Skeletal muscle satellite cell (primary cell): ENCODE measurements at regions not wholly inside any gene's neighbourhood (a gene's known extent, or its start where the extent isn't known, plus 50 kb on each side); places are given as distances from the start of the nearest gene placed in this dataset.

Experiments
- H3K27me3 ChIP-seq: 2 replicates; pipeline ENCODE4 v1.7.0; 2013; ENCODE audit warnings: low read length; ENCODE audit not compliant: control insufficient read depth, insufficient read depth
- H3K36me3 ChIP-seq: 2 replicates; pipeline ENCODE4 v1.7.0; 2013; ENCODE audit warnings: mild to moderate bottlenecking, control low read depth, low read length; ENCODE audit not compliant: insufficient read depth
- H3K4me1 ChIP-seq: 2 replicates; pipeline ENCODE4 v1.7.0; 2013; ENCODE audit warnings: low read length; ENCODE audit not compliant: control insufficient read depth, insufficient read depth
- H3K4me2 ChIP-seq: 2 replicates; pipeline ENCODE4 v1.7.0; 2013; ENCODE audit warnings: mild to moderate bottlenecking, low read length
- H3K4me3 ChIP-seq: 2 replicates; pipeline ENCODE4 v1.7.0; 2013; ENCODE audit warnings: low read length
- H3K9ac ChIP-seq: 2 replicates; pipeline ENCODE4 v1.7.0; 2013; ENCODE audit warnings: mild to moderate bottlenecking, low read depth, low read length, moderate library complexity
- H3K9me3 ChIP-seq: replicated peaks from 2 replicates; pipeline ENCODE4 v1.7.0; 2013; ENCODE audit warnings: mild to moderate bottlenecking, control low read depth, low read length

DNA sequence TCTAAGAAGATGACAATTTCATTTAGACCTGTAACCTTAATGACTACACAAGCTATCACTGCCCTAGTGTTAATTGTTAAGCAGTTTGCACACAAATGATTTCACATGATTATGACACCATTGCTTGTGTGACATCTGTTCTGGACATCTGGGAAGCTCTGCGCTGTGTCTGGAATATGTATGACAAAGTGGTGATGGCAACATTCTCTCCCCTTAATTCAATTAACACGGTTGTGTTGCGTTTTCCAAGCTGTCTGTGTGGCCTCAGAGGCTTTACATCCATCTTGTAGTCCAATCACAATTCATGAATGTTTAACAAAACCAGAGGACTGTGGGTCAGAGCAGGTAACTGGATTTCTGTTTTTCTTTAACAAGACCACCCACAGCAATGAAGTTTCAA lies 204.4 kb downstream of the COG6 start:
- Histone ChIP-seq H3K27me3 (peaks cover 7% of the 10 kb centered on the region), H3K4me3 (no peak overlapping the region), H3K9me3 (no peaks in the 10 kb centered on the region), H3K4me1 (no peaks in the 10 kb centered on the region), H3K36me3 (no peaks in the 10 kb centered on the region), H3K4me2 (no peak overlapping the region), H3K9ac (no peak overlapping the region)

- no peak overlapping the region for H3K4me2 ChIP-seq
- no peaks in the 10 kb centered on the region for H3K4me1 ChIP-seq
- no peak overlapping the region for H3K9ac ChIP-seq
- H3K27me3 ChIP-seq: peaks cover 10% of the 10 kb centered on the region
- H3K4me3 ChIP-seq: no peak overlapping the region
- H3K36me3 ChIP-seq: no peaks in the 10 kb centered on the region
- H3K9me3 ChIP-seq: no peaks in the 10 kb centered on the region
Observed at GRCh38 chr13:39862900-39863299, 207.4 kb downstream of the COG6 start.

DNA sequence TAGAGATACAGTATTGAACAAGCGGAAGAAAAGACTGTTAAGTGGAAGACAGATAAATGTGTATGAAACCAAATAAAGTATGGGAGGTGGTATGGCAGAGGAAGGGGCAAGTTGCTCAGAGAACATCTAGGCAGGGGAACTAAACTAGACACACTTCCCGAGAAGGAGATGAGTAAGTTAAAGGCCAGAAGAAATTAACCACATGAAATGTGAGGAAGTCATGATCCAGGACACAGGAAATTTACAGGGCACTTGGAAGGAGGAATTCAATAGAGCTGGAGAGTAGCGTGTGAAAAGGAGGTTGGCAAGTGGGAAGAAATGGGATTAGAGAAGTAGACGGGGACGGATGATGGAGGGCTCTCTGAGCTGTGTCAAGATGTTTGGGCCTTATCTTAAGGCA lies 208.8 kb downstream of the COG6 start:
- Histone ChIP-seq H3K36me3 (no peaks in the 10 kb centered on the region), H3K4me2 (no peak overlapping the region), H3K9ac (no peak overlapping the region), H3K4me1 (no peaks in the 10 kb centered on the region), H3K9me3 (no peaks in the 10 kb centered on the region), H3K4me3 (no peak overlapping the region), H3K27me3 (peaks cover 15% of the 10 kb centered on the region)

DNA sequence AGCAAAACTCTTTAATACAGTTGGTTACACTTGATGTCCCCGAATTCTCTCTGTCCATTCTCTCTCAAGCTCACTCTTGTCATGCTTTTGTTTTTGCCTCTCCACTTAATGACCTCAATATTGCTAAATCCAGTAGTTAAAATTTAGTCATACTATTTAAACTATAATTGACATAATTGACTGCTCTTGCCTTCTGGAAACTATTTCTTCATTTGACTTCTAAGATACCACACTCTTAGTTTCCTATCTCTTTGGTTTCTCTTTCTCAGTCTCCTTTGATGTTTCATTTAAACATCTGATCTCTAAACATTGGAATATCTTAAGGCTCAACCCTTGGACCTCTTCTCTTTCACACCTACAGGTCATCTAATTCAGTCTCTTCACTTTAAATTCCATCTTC lies 211.3 kb downstream of the COG6 start:
- no peak overlapping the region for H3K4me3 ChIP-seq
- no peaks in the 10 kb centered on the region for H3K36me3 ChIP-seq
- H3K9me3 ChIP-seq: no peaks in the 10 kb centered on the region
- no peak overlapping the region for H3K9ac ChIP-seq
- H3K4me2 ChIP-seq: no peak overlapping the region
- H3K4me1 ChIP-seq: no peaks in the 10 kb centered on the region
- peaks cover 8% of the 10 kb centered on the region for H3K27me3 ChIP-seq

DNA sequence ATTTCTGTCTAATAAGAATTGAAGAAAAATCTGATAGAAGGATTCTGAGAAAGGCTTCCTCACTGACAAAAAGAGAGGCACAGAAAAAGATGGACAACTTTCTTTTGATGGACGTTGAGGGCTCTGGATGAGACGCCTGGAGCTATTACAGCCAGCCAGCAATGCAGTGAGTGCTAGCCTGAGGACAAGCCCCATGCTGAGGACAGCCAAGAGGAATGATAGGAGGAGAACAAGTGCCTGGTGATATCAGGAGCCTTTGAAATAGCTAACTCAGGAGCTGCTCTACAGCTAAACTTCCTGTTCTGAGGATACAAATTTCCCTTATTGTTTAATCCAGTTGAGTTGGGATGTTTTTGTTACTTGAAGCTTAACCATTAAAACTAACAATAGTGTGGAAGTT lies 212.3 kb downstream of the COG6 start:
- Histone ChIP-seq H3K9me3 (no peaks in the 10 kb centered on the region), H3K9ac (no peak overlapping the region), H3K4me3 (no peak overlapping the region), H3K4me1 (no peaks in the 10 kb centered on the region), H3K4me2 (no peak overlapping the region), H3K36me3 (no peaks in the 10 kb centered on the region), H3K27me3 (peaks cover 8% of the 10 kb centered on the region)

GRCh38 chr13:39870197-39870747 lies 214.8 kb downstream of the COG6 start:
- Histone ChIP-seq H3K36me3 (no peaks in the 10 kb centered on the region), H3K4me3 (no peak overlapping the region), H3K9me3 (no peaks in the 10 kb centered on the region), H3K4me1 (peaks cover 6% of the 10 kb centered on the region), H3K27me3 (peaks cover 8% of the 10 kb centered on the region), H3K4me2 (no peak overlapping the region), H3K9ac (no peak overlapping the region)

DNA sequence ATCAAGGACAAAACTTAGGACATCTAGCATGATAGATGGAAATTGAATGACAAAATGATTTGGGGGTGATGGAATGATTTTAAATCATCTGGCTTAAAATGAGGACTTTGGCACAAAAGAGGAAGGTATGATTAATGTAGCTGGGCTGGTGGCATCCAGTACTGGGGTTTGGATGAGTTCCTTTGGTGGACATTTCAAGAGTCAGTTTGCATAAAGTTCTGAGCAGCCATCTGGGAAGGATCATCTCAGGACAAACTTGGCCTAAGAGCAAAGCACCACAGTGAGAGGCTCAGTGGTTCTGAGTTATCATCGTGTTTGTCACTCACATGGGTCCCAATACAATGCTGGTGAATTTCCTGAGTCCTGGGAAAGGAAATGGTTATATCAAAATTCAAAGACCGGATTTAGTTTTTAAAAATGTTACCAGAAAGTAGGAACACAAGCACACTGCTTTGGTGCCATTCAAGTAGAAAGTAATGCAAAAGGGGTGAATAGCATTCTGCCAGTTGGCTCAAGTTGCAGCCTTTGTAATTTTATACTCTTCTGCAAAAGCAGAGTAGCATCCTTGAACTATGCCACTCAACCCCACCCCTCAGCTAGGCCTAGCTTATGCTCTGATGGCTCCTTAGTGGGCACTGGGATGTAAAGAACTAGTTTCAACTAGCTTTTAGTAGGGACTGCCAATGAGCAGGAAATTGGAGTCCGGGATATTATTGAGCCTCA lies 219.0 kb downstream of the COG6 start:
- Histone ChIP-seq H3K9me3 (no peaks in the 10 kb centered on the region), H3K36me3 (no peaks in the 10 kb centered on the region), H3K27me3 (no peaks in the 10 kb centered on the region), H3K4me3 (no peak overlapping the region), H3K9ac (no peak overlapping the region), H3K4me1 (peaks cover 22% of the 10 kb centered on the region), H3K4me2 (no peak overlapping the region)

GRCh38 chr13:39875111-39875987 lies 219.9 kb downstream of the COG6 start:
- Histone ChIP-seq H3K36me3 (no peaks in the 10 kb centered on the region), H3K9me3 (no peaks in the 10 kb centered on the region), H3K4me1 (peaks cover 22% of the 10 kb centered on the region), H3K4me2 (no peak overlapping the region), H3K4me3 (no peak overlapping the region), H3K9ac (no peak overlapping the region), H3K27me3 (no peaks in the 10 kb centered on the region)

DNA sequence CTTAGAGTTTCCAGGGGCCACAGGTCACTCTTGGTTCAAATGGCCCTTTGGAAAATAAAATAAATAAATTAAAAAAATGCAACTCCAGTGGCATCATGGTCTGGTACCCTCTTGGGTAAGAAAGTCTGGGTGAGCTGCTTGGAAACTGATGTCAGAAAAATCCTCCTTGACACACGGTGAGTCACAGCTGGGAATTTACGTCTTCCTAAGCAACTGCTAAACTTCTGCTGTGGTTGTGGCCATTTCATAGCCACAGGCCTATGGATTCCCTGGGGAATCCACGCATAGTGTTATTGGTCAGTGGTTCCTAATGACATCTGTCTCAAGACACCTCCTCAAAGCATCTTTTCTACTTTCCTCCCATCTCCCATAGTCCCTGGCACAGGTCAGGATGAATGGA lies 220.8 kb downstream of the COG6 start:
- Histone ChIP-seq H3K4me2 (no peak overlapping the region), H3K4me3 (no peak overlapping the region), H3K36me3 (no peaks in the 10 kb centered on the region), H3K27me3 (no peaks in the 10 kb centered on the region), H3K9ac (no peak overlapping the region), H3K4me1 (peaks cover 22% of the 10 kb centered on the region), H3K9me3 (no peaks in the 10 kb centered on the region)

GRCh38 chr13:39877134-39877533 lies 221.7 kb downstream of the COG6 start:
- Histone ChIP-seq H3K9ac (no peak overlapping the region), H3K36me3 (no peaks in the 10 kb centered on the region), H3K9me3 (no peaks in the 10 kb centered on the region), H3K4me2 (no peak overlapping the region), H3K4me1 (peaks cover 22% of the 10 kb centered on the region), H3K27me3 (no peaks in the 10 kb centered on the region), H3K4me3 (no peak overlapping the region)

DNA sequence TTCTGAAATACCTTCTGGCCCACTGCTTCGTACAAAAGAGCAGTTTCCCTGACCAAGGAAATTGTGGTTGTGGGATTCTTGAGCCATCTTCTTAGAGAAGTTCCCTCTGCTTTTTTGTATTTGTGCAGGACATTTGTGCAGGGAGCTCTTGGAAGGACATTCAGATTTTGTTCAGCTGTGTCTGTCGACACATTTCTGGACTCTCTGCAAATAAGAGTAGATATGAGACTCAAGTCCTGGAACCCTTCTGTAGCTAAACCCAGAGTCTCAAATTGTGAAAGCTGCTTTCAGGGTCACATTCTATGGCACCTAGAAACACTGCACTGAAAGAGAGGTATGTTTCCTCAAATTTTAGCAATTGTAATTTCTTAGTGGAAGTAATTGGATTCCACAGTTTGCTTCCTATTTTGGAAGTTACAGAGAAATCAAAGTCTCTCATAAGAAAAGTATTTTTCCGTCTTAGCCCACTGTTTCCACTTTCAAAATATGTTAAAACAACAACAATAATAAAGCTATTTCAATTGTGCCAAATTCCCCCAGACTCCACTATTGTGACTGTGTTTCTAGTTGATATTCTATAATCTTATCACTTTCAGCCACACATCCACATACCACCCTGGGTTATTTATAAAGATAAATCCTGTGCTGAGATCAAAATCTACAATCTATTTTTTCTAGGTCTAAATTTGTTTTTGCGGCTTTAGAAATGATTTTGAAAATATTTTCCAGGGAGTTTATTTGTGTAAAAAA lies 224.0 kb downstream of the COG6 start:
- peaks cover 21% of the 10 kb centered on the region for H3K4me1 ChIP-seq
- no peak overlapping the region for H3K4me3 ChIP-seq
- H3K36me3 ChIP-seq: no peaks in the 10 kb centered on the region
- H3K9me3 ChIP-seq: no peaks in the 10 kb centered on the region
- H3K27me3 ChIP-seq: no peaks in the 10 kb centered on the region
- no peak overlapping the region for H3K4me2 ChIP-seq
- no peak overlapping the region for H3K9ac ChIP-seq
